ENCODE measurements at regions not wholly inside any gene's neighbourhood (a gene's known extent, or its start where the extent isn't known, plus 50 kb on each side); places are given as distances from the start of the nearest gene placed in this dataset.

- H3K4me3 ChIP-seq (ENCODE audit: insufficient read depth in 1 of 2, low read depth in 1 of 2, low read length in 2 of 2): no peak overlapping the region
- H2AFZ ChIP-seq (ENCODE audit: low read depth, low read length): no peak overlapping the region
- no peaks in the 10 kb centered on the region for H3K9me3 ChIP-seq (ENCODE audit: control insufficient read depth, low read length)
- no peak for DNase-seq
- H4K8ac ChIP-seq (ENCODE audit: low read length): no peak overlapping the region
- no peaks in the 10 kb centered on the region for H3K36me3 ChIP-seq (ENCODE audit: control insufficient read depth in 1 of 2, insufficient read depth in 2 of 2, low read depth in 1 of 2, low read length in 2 of 2)
- H3K18ac ChIP-seq (ENCODE audit: low read depth in 1 of 2, low read length in 2 of 2): no peak overlapping the region
- H3K14ac ChIP-seq (ENCODE audit: low read length in 2 of 2): no peak overlapping the region
- no peak overlapping the region for H3K9ac ChIP-seq (ENCODE audit: low read length)
- no peak overlapping the region for H3K27ac ChIP-seq (ENCODE audit: low read length, poor library complexity, severe bottlenecking)
- H3K23ac ChIP-seq (ENCODE audit: low read length in 2 of 2): no peak overlapping the region
- H4K91ac ChIP-seq (ENCODE audit: low read length): no peak overlapping the region
- H2BK120ac ChIP-seq (ENCODE audit: low read depth, low read length): no peak overlapping the region
- no peak overlapping the region for H2BK15ac ChIP-seq (ENCODE audit: low read depth, poor library complexity, severe bottlenecking)
- WGBS: 75% methylated on average over 1 of the region's 1 CpG
- H2BK5ac ChIP-seq (ENCODE audit: low read depth, low read length, poor library complexity, severe bottlenecking): no peak overlapping the region
- no peak overlapping the region for H3K4ac ChIP-seq (ENCODE audit: low read depth in 1 of 2, low read length in 2 of 2)
- H3K79me1 ChIP-seq (replicated peaks; ENCODE audit: low read length, poor library complexity, severe bottlenecking): no peaks in the 10 kb centered on the region
- no peaks in the 10 kb centered on the region for H3K27me3 ChIP-seq (ENCODE audit: control insufficient read depth in 1 of 2, insufficient read depth in 1 of 2, low read length in 2 of 2)
- no peak overlapping the region for H3K4me2 ChIP-seq (ENCODE audit: low read length, poor library complexity, severe bottlenecking)
- H3K4me1 ChIP-seq (ENCODE audit: control insufficient read depth, insufficient read depth, low read depth, low read length): no peaks in the 10 kb centered on the region
- H2BK12ac ChIP-seq (ENCODE audit: low read length in 2 of 2): no peak overlapping the region
- no peak overlapping the region for H2AK5ac ChIP-seq (ENCODE audit: low read length, severe bottlenecking)
Observed at GRCh38 chr1:190935925-190936324, 458.3 kb upstream of the BRINP3 start.

DNA sequence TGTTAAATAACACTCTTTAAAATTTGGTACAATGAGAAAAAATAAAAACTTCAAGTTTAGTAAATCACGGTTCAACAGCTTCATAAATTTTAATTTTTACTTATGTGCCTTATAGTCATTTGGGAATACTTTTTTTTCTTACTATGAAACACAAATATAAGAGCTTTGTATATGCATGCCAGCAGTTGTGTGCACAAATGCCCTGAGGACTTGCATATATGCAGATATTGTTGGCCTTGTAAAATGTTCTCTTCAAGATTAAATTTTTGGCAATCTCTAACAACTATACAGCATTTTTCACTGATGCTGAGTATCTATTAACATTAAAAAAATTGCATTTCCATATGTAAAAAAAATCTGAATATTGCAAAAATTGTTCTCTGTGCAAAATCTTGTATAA is 458.7 kb upstream of the BRINP3 start:
- H2BK120ac ChIP-seq (ENCODE audit: low read depth, low read length): no peak overlapping the region
- H3K4ac ChIP-seq (ENCODE audit: low read depth in 1 of 2, low read length in 2 of 2): no peak overlapping the region
- H3K9me3 ChIP-seq (ENCODE audit: control insufficient read depth, low read length): no peaks in the 10 kb centered on the region
- no peaks in the 10 kb centered on the region for H3K4me1 ChIP-seq (ENCODE audit: control insufficient read depth, insufficient read depth, low read depth, low read length)
- H2BK15ac ChIP-seq (ENCODE audit: low read depth, poor library complexity, severe bottlenecking): no peak overlapping the region
- H2BK12ac ChIP-seq (ENCODE audit: low read length in 2 of 2): no peak overlapping the region
- no peak overlapping the region for H2AK5ac ChIP-seq (ENCODE audit: low read length, severe bottlenecking)
- no peak overlapping the region for H3K4me3 ChIP-seq (ENCODE audit: insufficient read depth in 1 of 2, low read depth in 1 of 2, low read length in 2 of 2)
- no peak for DNase-seq
- H3K23ac ChIP-seq (ENCODE audit: low read length in 2 of 2): no peak overlapping the region
- no peaks in the 10 kb centered on the region for H3K79me1 ChIP-seq (replicated peaks; ENCODE audit: low read length, poor library complexity, severe bottlenecking)
- H3K14ac ChIP-seq (ENCODE audit: low read length in 2 of 2): no peak overlapping the region
- no CpG with 5 or more reads among the region's 1 CpG for WGBS
- no peak overlapping the region for H3K27ac ChIP-seq (ENCODE audit: low read length, poor library complexity, severe bottlenecking)
- H4K8ac ChIP-seq (ENCODE audit: low read length): no peak overlapping the region
- no peak overlapping the region for H3K4me2 ChIP-seq (ENCODE audit: low read length, poor library complexity, severe bottlenecking)
- H3K9ac ChIP-seq (ENCODE audit: low read length): no peak overlapping the region
- H3K27me3 ChIP-seq (ENCODE audit: control insufficient read depth in 1 of 2, insufficient read depth in 1 of 2, low read length in 2 of 2): no peaks in the 10 kb centered on the region
- no peaks in the 10 kb centered on the region for H3K36me3 ChIP-seq (ENCODE audit: control insufficient read depth in 1 of 2, insufficient read depth in 2 of 2, low read depth in 1 of 2, low read length in 2 of 2)
- no peak overlapping the region for H2BK5ac ChIP-seq (ENCODE audit: low read depth, low read length, poor library complexity, severe bottlenecking)
- no peak overlapping the region for H4K91ac ChIP-seq (ENCODE audit: low read length)
- H2AFZ ChIP-seq (ENCODE audit: low read depth, low read length): no peak overlapping the region
- no peak overlapping the region for H3K18ac ChIP-seq (ENCODE audit: low read depth in 1 of 2, low read length in 2 of 2)

- H3K4me1 ChIP-seq (ENCODE audit: control insufficient read depth, insufficient read depth, low read depth, low read length): no peaks in the 10 kb centered on the region
- no peaks in the 10 kb centered on the region for H3K9me3 ChIP-seq (ENCODE audit: control insufficient read depth, low read length)
- H3K23ac ChIP-seq (ENCODE audit: low read length in 2 of 2): no peak overlapping the region
- H3K79me1 ChIP-seq (replicated peaks; ENCODE audit: low read length, poor library complexity, severe bottlenecking): no peaks in the 10 kb centered on the region
- H2BK15ac ChIP-seq (ENCODE audit: low read depth, poor library complexity, severe bottlenecking): no peak overlapping the region
- no peaks in the 10 kb centered on the region for H3K36me3 ChIP-seq (ENCODE audit: control insufficient read depth in 1 of 2, insufficient read depth in 2 of 2, low read depth in 1 of 2, low read length in 2 of 2)
- no peak for DNase-seq
- H4K91ac ChIP-seq (ENCODE audit: low read length): no peak overlapping the region
- no peak overlapping the region for H3K14ac ChIP-seq (ENCODE audit: low read length in 2 of 2)
- H3K4ac ChIP-seq (ENCODE audit: low read depth in 1 of 2, low read length in 2 of 2): no peak overlapping the region
- no peaks in the 10 kb centered on the region for H3K27me3 ChIP-seq (ENCODE audit: control insufficient read depth in 1 of 2, insufficient read depth in 1 of 2, low read length in 2 of 2)
- no peak overlapping the region for H2BK5ac ChIP-seq (ENCODE audit: low read depth, low read length, poor library complexity, severe bottlenecking)
- no peak overlapping the region for H3K18ac ChIP-seq (ENCODE audit: low read depth in 1 of 2, low read length in 2 of 2)
- H3K9ac ChIP-seq (ENCODE audit: low read length): no peak overlapping the region
- no peak overlapping the region for H2BK12ac ChIP-seq (ENCODE audit: low read length in 2 of 2)
- H2AK5ac ChIP-seq (ENCODE audit: low read length, severe bottlenecking): no peak overlapping the region
- H3K4me3 ChIP-seq (ENCODE audit: insufficient read depth in 1 of 2, low read depth in 1 of 2, low read length in 2 of 2): no peak overlapping the region
- no peak overlapping the region for H4K8ac ChIP-seq (ENCODE audit: low read length)
- WGBS: no CpG with 5 or more reads among the region's 2 CpGs
- H3K4me2 ChIP-seq (ENCODE audit: low read length, poor library complexity, severe bottlenecking): no peak overlapping the region
- no peak overlapping the region for H3K27ac ChIP-seq (ENCODE audit: low read length, poor library complexity, severe bottlenecking)
- no peak overlapping the region for H2BK120ac ChIP-seq (ENCODE audit: low read depth, low read length)
- H2AFZ ChIP-seq (ENCODE audit: low read depth, low read length): no peak overlapping the region
Observed at GRCh38 chr1:190940951-190941350, 463.3 kb upstream of the BRINP3 start.

GRCh38 chr1:190942475-190942874 is 464.8 kb upstream of the BRINP3 start:
- Histone ChIP-seq H4K91ac (ENCODE audit: low read length) (no peak overlapping the region), H3K4me2 (ENCODE audit: low read length, poor library complexity, severe bottlenecking) (no peak overlapping the region), H2BK15ac (ENCODE audit: low read depth, poor library complexity, severe bottlenecking) (no peak overlapping the region), H2AK5ac (ENCODE audit: low read length, severe bottlenecking) (no peak overlapping the region), H3K9me3 (ENCODE audit: control insufficient read depth, low read length) (no peaks in the 10 kb centered on the region), H3K27me3 (ENCODE audit: control insufficient read depth in 1 of 2, insufficient read depth in 1 of 2, low read length in 2 of 2) (no peaks in the 10 kb centered on the region), H3K4me1 (ENCODE audit: control insufficient read depth, insufficient read depth, low read depth, low read length) (no peaks in the 10 kb centered on the region), H2BK12ac (ENCODE audit: low read length in 2 of 2) (no peak overlapping the region), H3K36me3 (ENCODE audit: control insufficient read depth in 1 of 2, insufficient read depth in 2 of 2, low read depth in 1 of 2, low read length in 2 of 2) (no peaks in the 10 kb centered on the region), H2BK5ac (ENCODE audit: low read depth, low read length, poor library complexity, severe bottlenecking) (no peak overlapping the region), H3K4me3 (ENCODE audit: insufficient read depth in 1 of 2, low read depth in 1 of 2, low read length in 2 of 2) (no peak overlapping the region), H3K4ac (ENCODE audit: low read depth in 1 of 2, low read length in 2 of 2) (no peak overlapping the region), H3K79me1 (replicated peaks; ENCODE audit: low read length, poor library complexity, severe bottlenecking) (no peaks in the 10 kb centered on the region), H3K9ac (ENCODE audit: low read length) (no peak overlapping the region), H4K8ac (ENCODE audit: low read length) (no peak overlapping the region), H3K27ac (ENCODE audit: low read length, poor library complexity, severe bottlenecking) (no peak overlapping the region), H2BK120ac (ENCODE audit: low read depth, low read length) (no peak overlapping the region), H3K23ac (ENCODE audit: low read length in 2 of 2) (no peak overlapping the region), H3K18ac (ENCODE audit: low read depth in 1 of 2, low read length in 2 of 2) (no peak overlapping the region), H3K14ac (ENCODE audit: low read length in 2 of 2) (no peak overlapping the region), H2AFZ (ENCODE audit: low read depth, low read length) (no peak overlapping the region)
- no CpG with 5 or more reads among the region's 3 CpGs for WGBS
- no peak for DNase-seq

Measured in mesenchymal stem cell (in vitro differentiated cells and primary cell).